ENCODE measurements at regions not wholly inside any gene's neighbourhood (a gene's known extent, or its start where the extent isn't known, plus 50 kb on each side); places are given as distances from the start of the nearest gene placed in this dataset.

GRCh38 chr2:4628998-4629501 is 925.7 kb downstream of the DCDC2C start:
- no peak overlapping the region for H3K27ac ChIP-seq
- H3K4me3 ChIP-seq = no peak overlapping the region

- Histone ChIP-seq H3K4me3 (no peak overlapping the region), H3K27ac (no peak overlapping the region)
These were observed 931.9 kb downstream of the DCDC2C start for GRCh38 chr2:4635289-4635688.

DNA sequence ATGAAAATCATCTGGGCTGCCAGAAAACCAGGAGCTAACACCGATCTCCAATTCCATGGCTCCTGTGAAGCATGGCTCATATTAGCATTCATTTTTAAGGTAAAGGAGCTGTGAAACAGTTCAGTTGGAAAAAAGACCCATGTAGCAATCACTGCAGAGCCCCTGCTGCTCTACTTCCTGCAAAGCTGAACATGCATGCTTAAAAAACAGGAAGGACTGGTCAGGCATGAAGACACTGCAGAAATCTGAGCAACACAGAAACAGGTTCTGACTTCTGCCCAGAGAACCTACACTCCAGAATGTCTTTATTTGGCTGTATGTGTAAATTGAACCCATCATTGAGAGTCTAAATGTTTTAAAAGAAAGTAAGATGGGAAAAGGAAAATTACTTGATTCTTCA is 950.6 kb downstream of the DCDC2C start:
- Histone ChIP-seq H3K4me3 (no peak overlapping the region), H3K27ac (no peak overlapping the region)

DNA sequence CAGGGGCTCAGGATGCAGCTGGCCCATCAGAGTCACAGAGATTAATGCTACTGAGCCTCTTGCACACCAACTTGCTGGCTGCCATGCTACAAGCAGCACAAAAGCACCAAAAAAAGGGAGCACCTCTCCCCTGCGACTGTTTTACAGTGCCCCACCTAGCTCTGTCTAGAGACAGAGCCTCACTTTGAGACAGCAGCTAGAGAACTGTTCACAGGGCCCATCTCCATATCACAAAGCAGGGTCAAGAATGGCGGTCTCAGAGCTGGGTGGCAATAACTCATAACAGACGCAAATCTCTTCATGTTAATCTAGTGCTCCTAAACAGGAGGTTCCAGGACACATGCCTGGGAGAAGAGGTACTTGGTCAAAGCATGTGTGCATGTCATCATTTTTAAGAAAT is 953.0 kb downstream of the DCDC2C start:
- Histone ChIP-seq H3K4me3 (no peak overlapping the region), H3K27ac (no peak overlapping the region)

DNA sequence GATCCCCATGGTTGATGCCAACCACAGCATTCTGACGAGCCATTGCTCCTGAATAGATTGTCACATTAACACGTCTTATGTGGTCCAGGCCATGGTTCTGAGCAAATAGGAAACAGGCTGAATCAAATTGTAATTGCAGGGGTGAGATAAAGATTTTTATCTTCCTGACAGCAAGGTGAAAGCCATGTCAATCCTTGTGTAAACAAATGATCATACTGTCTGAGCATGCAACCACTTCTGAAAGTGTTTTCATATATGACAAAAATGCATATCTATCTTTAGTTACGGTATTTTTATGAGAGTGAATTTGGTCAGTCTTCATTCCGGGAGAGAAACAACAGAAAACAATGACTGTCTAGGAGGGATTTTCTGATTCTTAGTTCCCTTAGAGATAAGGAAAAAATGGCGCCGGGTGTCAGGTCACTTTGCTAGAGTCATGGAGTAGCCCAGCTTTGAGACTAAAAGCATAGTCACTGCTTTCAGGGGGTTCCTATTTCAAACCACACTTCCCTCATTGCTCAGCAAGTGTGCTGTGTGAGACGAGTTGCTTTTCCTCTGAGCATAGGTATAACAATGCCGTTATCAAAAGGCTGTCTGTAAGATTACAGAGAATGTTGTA is 958.9 kb downstream of the DCDC2C start:
- no peak overlapping the region for H3K4me3 ChIP-seq
- no peak overlapping the region for H3K27ac ChIP-seq

- H3K4me3 ChIP-seq = no peak overlapping the region
- no peak overlapping the region for H3K27ac ChIP-seq
These were observed 965.0 kb downstream of the DCDC2C start for GRCh38 chr2:4668381-4668780.

GRCh38 chr2:4670331-4670730 is 967.0 kb downstream of the DCDC2C start:
- H3K4me3 ChIP-seq = no peak overlapping the region
- no peak overlapping the region for H3K27ac ChIP-seq

DNA sequence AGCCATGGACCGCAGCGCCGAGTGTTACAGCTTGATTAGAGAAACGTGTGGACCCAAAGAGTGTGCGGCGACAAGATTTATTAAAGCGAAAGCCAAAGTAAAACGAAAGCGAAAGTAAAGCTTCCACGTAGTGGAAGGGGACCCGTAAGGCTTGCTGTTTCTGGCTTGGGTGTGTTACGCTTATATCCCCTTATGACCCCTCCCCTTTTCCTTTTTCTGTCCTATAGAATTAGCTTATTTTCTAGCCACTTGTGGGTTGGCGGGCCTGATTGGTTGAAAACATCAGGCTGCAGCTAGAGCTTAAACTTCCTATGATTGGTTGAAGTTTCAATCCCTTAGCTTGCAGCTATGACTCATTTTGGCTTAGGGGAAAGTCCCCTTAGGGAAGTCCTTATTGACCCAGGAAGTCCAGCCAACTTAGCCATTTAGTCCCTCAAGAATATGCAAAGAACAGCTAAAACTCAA is 969.7 kb downstream of the DCDC2C start:
- H3K27ac ChIP-seq = no peak overlapping the region
- H3K4me3 ChIP-seq = peak overlapping the region in 1 of 7 experiments; percentile 22

DNA sequence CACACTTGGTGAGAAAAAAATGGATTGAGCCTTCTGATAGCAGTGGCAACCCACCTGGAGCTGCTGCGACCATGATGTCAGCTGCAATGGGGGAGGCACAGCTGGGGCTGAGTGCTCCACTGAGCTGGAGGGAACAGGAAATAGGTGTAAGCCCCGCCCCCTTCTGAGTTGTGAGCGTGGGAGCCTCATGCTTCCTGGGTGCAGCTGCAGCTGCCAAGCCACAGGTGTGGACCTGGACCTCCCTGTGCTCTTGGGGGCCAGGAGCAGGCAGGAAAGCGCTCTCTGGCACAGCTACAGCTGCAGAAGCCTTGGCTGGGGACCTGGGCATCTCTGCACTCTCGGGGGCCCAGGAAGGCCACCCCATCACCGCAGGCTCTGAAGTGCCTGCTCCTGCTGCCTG is 970.6 kb downstream of the DCDC2C start:
- H3K27ac ChIP-seq = no peak overlapping the region
- no peak overlapping the region for H3K4me3 ChIP-seq

- H3K4me3 ChIP-seq = no peak overlapping the region
- no peak overlapping the region for H3K27ac ChIP-seq
These were observed 971.9 kb downstream of the DCDC2C start for GRCh38 chr2:4675295-4675694.

DNA sequence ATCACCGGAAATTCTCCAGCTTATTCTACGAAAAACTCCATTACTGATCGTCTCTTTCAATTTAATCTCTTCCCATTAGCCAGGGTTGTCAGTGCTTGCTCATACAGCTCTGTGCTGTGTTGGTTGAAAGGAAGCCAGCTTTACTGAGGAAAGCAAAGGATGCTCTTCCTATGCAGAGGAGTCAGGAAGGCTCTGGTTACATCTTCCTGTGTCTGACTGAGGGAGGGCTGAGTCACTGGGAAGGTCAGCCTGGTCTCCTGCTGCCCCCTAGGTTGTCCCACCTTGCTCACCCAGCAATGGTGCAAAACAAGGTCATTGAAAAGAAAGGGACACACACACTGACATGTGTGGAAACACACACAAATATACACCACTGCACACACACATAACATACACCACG is 975.6 kb downstream of the DCDC2C start:
- H3K4me3 ChIP-seq = no peak overlapping the region
- no peak overlapping the region for H3K27ac ChIP-seq

DNA sequence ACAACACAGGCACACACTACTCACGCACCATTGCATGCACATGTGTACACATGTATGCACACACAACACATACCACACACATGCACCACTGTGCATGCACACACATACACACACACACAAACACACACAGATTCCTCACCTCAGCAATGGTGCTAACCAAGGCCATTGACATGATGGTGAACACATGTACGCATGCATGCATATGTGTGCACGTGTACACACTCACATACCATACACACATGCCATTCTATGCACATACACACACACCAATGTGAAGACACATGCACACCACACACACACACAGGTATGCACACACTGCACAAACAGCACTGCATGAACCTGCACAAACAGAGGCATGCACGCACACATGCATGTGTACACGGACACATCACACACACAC is 976.0 kb downstream of the DCDC2C start:
- Histone ChIP-seq H3K4me3 (no peak overlapping the region), H3K27ac (no peak overlapping the region)

- Histone ChIP-seq H3K27ac (no peak overlapping the region), H3K4me3 (no peak overlapping the region)
These were observed 981.5 kb downstream of the DCDC2C start for GRCh38 chr2:4684921-4685320.

- no peak overlapping the region for H3K27ac ChIP-seq
- H3K4me3 ChIP-seq = no peak overlapping the region
These were observed 987.5 kb downstream of the DCDC2C start for GRCh38 chr2:4690913-4691312.

GRCh38 chr2:4693266-4693665 is 989.9 kb downstream of the DCDC2C start:
- Histone ChIP-seq H3K27ac (no peak overlapping the region), H3K4me3 (no peak overlapping the region)

DNA sequence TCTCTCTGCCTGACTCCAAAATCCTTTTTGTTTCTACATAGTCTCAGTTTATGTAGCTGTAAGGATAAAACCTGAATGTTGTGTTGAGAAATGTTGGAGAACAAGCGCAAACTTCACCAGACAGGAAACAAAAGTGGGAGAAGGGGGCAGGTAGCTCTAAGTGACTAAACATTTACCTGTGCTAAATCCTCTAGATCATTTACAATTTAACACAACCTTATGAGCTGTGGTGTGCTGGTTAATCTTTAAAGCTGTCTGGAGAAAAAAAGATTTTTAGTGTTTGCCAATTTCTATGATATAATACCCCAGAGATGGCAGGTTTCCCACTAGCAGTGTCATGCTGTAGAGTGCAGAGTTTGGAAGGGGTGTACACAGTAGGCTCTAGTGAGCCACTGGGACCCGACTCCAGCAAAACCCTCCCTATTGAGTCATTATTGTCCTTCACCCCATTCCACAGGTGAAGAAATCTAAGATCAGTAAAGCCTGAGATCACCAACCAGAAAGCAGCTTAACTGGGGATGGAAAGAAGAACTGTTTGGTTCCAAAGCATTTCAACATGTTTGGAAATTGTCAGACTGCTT is 992.0 kb downstream of the DCDC2C start:
- no peak overlapping the region for H3K27ac ChIP-seq
- no peak overlapping the region for H3K4me3 ChIP-seq

DNA sequence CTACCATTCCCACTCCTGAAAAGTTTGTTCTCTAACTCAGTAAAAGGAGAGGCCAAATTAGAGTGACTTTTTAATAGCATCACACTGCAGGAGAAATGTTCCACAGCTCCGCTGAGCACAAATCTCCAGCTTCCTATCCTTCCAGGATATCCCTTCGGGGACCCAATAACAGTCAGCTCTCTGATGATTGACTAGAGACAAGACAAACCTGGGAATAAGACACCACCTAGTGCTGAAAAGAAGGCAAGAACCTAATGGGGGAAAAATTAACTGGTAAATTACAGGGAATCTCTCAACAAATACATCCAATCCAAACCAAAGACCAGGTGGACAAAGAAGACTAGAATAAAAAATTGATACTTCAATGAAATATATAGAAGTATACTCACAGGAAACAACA is 977.1 kb upstream of the SOX11 start:
- Histone ChIP-seq H3K4me3 (no peak overlapping the region), H3K27ac (no peak overlapping the region)

DNA sequence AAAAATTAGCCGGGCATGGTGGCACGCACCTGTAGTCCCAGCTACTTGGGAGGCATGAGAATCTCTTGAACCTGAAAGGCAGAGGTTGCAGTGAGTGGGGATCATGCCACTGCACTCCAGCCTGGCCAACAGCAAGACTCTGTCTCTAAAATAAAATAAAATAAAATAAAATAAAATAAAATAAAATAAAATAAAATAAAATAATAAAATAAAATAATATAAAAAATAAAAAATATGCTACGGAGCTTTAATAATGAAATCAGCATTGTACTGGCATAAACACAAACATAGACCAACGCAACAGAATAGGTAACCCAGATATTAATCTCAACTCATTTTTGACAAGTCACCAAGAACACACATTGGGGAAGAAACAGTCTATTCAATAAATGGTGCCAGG is 973.4 kb upstream of the SOX11 start:
- Histone ChIP-seq H3K4me3 (no peak overlapping the region), H3K27ac (no peak overlapping the region)

DNA sequence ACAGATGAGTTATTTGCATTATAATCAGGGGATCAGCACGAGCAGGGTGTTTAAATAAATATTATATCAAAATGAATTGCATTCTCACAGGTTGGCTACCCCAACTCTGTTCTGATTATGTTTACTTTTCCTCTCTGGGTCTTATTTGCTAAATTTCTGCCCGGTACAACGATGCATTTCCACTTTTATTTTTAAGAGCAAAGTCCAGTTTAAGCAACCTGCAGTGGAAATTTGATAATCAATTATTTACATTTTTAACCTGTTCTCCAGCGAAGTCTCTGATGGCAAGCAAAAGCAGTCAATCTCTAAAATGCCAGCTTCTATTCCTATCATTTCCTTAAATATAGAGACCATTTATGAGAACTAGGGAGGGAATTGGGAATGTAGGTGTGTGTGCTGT is 966.6 kb upstream of the SOX11 start:
- no peak overlapping the region for H3K4me3 ChIP-seq

DNA sequence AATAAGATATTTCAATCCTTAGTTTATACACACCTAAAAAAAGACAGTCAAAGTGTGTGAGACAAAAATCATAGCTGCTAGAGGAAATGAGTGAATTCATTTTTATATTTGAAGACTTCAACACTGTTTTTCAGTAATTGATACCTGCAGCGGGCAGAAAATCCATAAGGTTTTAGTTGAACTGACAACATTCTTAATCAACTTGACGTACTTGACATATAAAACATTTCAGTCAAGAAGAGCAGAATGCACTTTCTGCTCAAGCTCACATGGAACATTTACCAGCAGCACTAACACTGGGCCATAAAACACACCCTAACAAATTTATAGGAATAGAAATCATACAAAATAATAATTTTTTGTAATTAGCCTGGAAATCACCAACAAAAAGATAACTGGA is 959.6 kb upstream of the SOX11 start:
- Histone ChIP-seq H3K4me3 (no peak overlapping the region), H3K27ac (no peak overlapping the region)

More for the DNA sequence above, 966.6 kb upstream of the SOX11 start:
- H3K27ac ChIP-seq = no peak overlapping the region

DNA sequence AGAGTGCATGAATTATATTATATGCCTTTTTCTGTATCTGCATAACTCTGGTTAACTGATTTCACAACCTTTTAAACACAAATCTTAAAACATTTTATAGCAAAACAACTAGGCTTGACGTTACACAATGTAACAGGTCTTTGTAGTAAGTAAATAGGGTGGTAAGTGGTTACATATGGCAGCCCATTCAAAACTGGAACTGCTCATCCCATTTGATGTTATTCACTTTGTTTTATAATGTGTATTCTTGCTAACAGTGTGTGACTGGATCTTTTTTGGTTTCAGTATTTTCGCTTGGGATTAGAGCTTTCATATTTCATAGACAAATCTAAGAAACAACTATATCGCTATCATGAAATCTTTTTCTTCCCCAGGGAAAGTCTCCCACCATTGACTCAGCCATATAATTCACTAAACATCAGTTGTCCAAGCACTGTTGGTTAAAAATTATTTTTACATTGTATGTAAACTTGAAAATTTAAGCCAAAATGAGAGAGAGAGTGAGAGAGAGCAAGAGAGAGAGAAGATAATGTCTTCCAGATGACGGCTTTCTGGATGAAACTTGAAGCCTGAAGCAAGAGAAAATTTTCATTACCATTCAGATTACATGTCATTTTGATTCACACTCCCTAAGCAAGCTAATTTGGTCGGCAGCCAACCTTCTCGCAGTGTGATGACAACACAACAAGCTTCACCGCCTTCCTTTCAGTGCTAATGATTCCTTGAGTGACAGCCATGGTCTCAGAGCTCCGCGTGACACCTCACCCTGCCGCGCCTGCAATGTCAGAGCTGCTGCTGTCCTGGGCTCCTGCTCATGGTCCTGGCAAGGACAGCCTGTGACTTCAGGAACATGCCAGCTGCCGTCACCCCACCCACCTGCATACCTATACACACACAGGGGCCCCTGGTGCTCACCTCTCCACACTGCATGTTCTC is 946.9 kb upstream of the SOX11 start:
- Histone ChIP-seq H3K27ac (no peak overlapping the region), H3K4me3 (no peak overlapping the region)
